Iris pigment epithelial cell (primary cell): ENCODE measurements at regions not wholly inside any gene's neighbourhood (a gene's known extent, or its start where the extent isn't known, plus 50 kb on each side); places are given as distances from the start of the nearest gene placed in this dataset.

Source experiments
- DNase-seq: peaks from one replicate; pipeline ENCODE4 v3.0.0-alpha.2; 2011; ENCODE audit warnings: low read depth

GRCh38 chr9:10674586-10674985 is 61.8 kb upstream of the PTPRD start:
- no peak for DNase-seq

- peak; percentile 13 for DNase-seq
These were observed 65.2 kb upstream of the PTPRD start for GRCh38 chr9:10678010-10678409.

- DNase-seq = peak; percentile 83
These were observed 66.0 kb upstream of the PTPRD start for GRCh38 chr9:10678790-10679189.

GRCh38 chr9:10686943-10687342 is 74.1 kb upstream of the PTPRD start:
- no peak for DNase-seq

GRCh38 chr9:10690546-10690945 is 77.7 kb upstream of the PTPRD start:
- DNase-seq = no peak

GRCh38 chr9:10697044-10697443 is 84.2 kb upstream of the PTPRD start:
- no peak for DNase-seq

- peak; percentile 1 for DNase-seq
These were observed 87.5 kb upstream of the PTPRD start for GRCh38 chr9:10700291-10700690.

GRCh38 chr9:10700915-10701314 is 88.1 kb upstream of the PTPRD start:
- no peak for DNase-seq

- no peak for DNase-seq
These were observed 89.1 kb upstream of the PTPRD start for GRCh38 chr9:10701906-10702305.

- DNase-seq = no peak
These were observed 90.3 kb upstream of the PTPRD start for GRCh38 chr9:10703139-10703538.

- DNase-seq = peak; percentile 47
These were observed 91.9 kb upstream of the PTPRD start for GRCh38 chr9:10704720-10705119.

- no peak for DNase-seq
These were observed 92.6 kb upstream of the PTPRD start for GRCh38 chr9:10705383-10705782.

- DNase-seq = no peak
These were observed 94.0 kb upstream of the PTPRD start for GRCh38 chr9:10706788-10707187.

- DNase-seq = no peak
These were observed 108.5 kb upstream of the PTPRD start for GRCh38 chr9:10721301-10721700.

GRCh38 chr9:10729213-10729612 is 116.4 kb upstream of the PTPRD start:
- DNase-seq = no peak

GRCh38 chr9:10744669-10745068 is 131.9 kb upstream of the PTPRD start:
- DNase-seq = no peak

GRCh38 chr9:10753474-10753873 is 140.7 kb upstream of the PTPRD start:
- no peak for DNase-seq

- DNase-seq = no peak
These were observed 151.7 kb upstream of the PTPRD start for GRCh38 chr9:10764481-10764880.

- no peak for DNase-seq
These were observed 160.3 kb upstream of the PTPRD start for GRCh38 chr9:10773136-10773535.

- no peak for DNase-seq
These were observed 161.2 kb upstream of the PTPRD start for GRCh38 chr9:10774051-10774450.

- DNase-seq = no peak
These were observed 172.5 kb upstream of the PTPRD start for GRCh38 chr9:10785255-10785654.

- no peak for DNase-seq
These were observed 180.5 kb upstream of the PTPRD start for GRCh38 chr9:10793306-10793705.

GRCh38 chr9:10804486-10804885 is 191.7 kb upstream of the PTPRD start:
- DNase-seq = no peak

GRCh38 chr9:10806868-10807267 is 194.1 kb upstream of the PTPRD start:
- DNase-seq = no peak

GRCh38 chr9:10818206-10818605 is 205.4 kb upstream of the PTPRD start:
- DNase-seq = no peak
